Coronary artery (tissue), 2 donors: ENCODE measurements at regions not wholly inside any gene's neighbourhood (a gene's known extent, or its start where the extent isn't known, plus 50 kb on each side); places are given as distances from the start of the nearest gene placed in this dataset.
"Not testable (repeated sequence)": the region's sequence is repeated elsewhere in the genome, so short reads cannot be mapped to it uniquely, and the experiment has no call there.

Experiments
- DNase-seq: peaks from one replicate; pipeline ENCODE4 v3.0.0-alpha.2; 2017; ENCODE audit warnings: low spot score
- H3K27ac ChIP-seq, 2 donors: fragments of 200-600 bp; sonication (generic); one replicate each; pipeline ENCODE4 v1.5.1; 2016 to 2019
- H3K4me3 ChIP-seq: fragments of 200-600 bp; sonication (generic); 2 replicates; pipeline ENCODE4 v1.5.1; 2016; ENCODE audit warnings: mild to moderate bottlenecking, moderate library complexity
- TF ChIP-seq, protein P1 (sequence below): fragments of 200-600 bp; sonication (generic); IDR thresholded peaks from one replicate; pipeline ENCODE4 v1.5.1; 2019; ENCODE audit warnings: antibody characterized with exemption

DNA sequence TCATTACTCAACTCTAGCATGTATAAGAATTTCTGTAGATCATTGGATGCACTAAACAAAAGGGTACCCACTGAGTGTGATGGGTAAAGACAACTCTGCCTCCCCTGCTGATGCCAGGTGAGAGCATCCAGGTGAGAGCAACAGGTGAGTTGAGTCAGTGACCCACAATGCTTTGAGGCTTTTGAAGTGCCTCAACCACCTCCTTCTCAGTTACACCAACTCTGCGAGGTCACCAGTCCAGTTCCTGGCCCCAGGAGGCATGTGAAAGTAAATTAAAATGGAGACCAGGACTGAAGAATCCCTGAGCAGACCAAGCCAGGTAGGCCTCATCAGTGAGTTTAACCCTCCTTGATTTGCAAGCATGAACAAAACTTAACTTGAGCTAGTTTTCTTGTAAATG is 505.8 kb downstream of the EBF1 start:
- Histone ChIP-seq H3K27ac (no peak overlapping the region), H3K4me3 (no peak overlapping the region)
- TF ChIP-seq, protein P1, sequence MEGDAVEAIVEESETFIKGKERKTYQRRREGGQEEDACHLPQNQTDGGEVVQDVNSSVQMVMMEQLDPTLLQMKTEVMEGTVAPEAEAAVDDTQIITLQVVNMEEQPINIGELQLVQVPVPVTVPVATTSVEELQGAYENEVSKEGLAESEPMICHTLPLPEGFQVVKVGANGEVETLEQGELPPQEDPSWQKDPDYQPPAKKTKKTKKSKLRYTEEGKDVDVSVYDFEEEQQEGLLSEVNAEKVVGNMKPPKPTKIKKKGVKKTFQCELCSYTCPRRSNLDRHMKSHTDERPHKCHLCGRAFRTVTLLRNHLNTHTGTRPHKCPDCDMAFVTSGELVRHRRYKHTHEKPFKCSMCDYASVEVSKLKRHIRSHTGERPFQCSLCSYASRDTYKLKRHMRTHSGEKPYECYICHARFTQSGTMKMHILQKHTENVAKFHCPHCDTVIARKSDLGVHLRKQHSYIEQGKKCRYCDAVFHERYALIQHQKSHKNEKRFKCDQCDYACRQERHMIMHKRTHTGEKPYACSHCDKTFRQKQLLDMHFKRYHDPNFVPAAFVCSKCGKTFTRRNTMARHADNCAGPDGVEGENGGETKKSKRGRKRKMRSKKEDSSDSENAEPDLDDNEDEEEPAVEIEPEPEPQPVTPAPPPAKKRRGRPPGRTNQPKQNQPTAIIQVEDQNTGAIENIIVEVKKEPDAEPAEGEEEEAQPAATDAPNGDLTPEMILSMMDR = no peak
- no peak for DNase-seq

DNA sequence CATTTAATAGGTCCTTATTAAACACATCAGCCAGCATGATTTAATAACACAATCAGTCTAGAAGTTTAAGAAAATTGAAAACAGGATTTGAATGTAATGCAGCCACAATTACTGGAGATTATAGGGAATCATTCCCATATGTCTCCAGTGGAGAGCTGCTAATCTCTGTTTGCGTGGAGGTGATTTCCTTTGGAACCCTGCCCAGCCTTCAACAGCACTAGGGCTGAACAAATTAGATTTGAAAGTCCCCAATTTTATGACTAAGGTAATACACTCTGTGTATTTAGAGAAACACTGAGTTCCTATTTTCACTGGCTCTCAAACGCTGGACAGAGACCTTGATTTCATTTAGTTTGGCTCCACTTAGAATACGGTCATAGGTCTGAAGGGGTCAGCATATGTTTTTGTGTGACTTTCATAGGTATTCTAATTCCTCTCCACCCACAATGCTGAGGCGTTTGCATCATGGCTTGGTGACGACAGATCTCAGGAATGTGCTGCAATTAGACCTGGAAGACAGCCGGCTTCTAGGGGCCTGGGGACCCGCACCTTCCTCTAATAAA is 508.3 kb downstream of the EBF1 start:
- H3K4me3 ChIP-seq = no peak overlapping the region
- H3K27ac ChIP-seq = no peak overlapping the region
- TF ChIP-seq, protein P1 = no peak
- no peak for DNase-seq

DNA sequence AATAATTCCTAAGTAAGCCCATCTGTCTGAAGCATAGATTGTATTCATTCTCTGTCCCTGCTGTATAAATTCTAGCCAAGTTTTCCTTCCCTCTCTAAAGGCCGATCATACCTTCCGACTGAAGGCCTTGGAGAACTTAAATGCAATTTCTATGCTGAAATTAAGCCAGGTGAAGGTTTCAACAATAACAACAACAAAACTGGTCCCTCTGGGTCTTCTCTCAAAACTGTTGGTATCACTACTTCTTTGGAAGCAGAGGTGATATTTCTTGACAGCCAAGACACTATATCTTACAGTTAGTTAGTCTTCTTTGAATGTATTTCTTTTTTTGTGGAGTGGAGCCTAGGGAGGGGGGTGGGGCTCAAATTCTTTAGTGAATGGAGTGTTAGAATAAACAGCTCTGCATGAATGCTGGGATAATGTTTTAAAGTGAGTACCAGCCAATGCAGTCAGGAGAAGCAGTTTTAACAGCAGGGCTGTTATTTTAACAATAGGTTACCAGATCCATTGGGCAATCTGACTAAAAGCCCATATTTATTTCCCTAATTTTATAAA is 508.9 kb downstream of the EBF1 start:
- no peak overlapping the region for H3K27ac ChIP-seq
- H3K4me3 ChIP-seq = no peak overlapping the region
- TF ChIP-seq, protein P1 = no peak
- DNase-seq = no peak

DNA sequence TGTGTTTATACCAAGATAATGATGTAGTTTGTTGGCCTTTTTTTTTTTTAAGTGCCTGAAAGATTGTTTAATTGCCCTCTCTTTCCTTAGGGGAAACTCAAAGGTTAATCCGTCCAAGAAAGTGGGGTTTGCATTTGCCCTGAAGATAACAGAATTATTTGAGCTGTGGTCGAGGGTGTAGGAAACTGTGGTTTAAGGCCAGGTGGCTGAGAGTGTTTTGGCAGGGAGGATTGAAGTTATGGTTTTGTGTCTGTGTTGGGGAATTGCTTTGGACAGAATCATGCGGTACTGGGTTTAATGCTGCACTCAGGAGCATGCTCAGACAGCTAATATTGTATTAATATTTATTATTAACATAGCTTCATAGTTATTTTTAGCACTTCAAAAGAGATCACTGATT is 509.8 kb downstream of the EBF1 start:
- H3K4me3 ChIP-seq = no peak overlapping the region
- TF ChIP-seq, protein P1 = no peak
- H3K27ac ChIP-seq = no peak overlapping the region
- DNase-seq = no peak

DNA sequence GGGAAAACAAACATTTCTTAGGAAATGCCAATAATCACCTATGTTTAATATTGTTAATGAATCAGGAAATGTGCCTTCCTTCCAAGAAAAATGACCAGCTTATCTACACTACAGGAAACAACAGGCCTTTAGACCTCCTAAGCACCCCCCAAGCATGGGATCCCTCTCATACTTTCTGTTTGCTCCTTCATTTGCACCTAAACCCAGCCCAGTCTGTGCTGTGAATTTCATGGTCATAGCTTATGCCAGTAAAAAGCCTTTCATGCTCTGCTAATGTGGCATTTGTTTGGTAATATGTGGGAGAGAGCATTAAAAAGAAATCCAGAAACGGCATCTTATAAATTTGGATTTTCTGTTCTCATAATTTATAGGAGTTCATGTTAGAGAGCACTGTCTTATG is 511.1 kb downstream of the EBF1 start:
- H3K27ac ChIP-seq = no peak overlapping the region
- no peak overlapping the region for H3K4me3 ChIP-seq
- no peak for DNase-seq
- TF ChIP-seq, protein P1 = no peak

DNA sequence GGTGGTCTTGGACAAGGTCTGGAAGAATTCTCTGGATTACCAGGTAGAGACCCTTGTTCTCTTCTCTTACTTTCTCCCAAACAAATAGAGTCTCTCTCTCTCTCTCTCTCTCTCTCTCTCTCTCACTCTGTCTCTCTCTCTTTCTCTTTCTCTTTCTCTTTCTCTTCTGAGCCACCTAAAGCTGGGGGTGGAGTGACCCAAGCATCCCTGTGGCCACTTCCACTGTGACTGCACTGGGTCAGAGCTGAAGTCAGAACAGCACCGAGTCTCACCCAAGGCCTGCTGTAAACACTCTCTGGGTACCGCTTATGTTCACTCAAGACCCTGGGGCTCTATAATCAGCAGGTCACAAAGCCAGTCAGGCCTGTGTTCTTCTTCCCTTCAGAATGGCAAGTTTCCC is 513.7 kb downstream of the EBF1 start:
- H3K4me3 ChIP-seq = no peak overlapping the region
- TF ChIP-seq, protein P1 = no peak
- H3K27ac ChIP-seq = no peak overlapping the region
- DNase-seq = no peak

DNA sequence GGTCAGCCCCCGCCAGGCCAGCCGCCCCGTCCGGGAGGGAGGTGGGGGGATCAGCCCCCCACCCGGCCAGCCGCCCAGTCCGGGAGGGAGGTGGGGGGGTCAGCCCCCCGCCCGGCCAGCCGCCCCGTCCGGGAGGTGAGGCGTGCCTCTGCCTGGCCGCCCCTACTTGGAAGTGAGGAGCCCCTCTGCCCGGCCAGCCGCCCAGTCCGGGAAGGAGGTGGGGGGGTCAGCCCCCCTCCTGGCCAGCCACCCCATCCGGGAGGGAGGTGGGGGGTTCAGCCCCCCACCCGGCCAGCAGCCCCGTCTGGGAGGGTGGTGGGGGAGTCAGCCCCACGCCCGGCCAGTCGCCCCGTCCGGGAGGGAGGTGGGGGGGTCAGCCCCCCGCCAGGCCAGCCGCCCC is 517.0 kb downstream of the EBF1 start:
- DNase-seq, H3K27ac ChIP-seq: not testable (repeated sequence)

More for the DNA sequence above, 517.0 kb downstream of the EBF1 start:
- not testable (repeated sequence) for H3K4me3 ChIP-seq
